HG03565 (cell line): ENCODE measurements at regions not wholly inside any gene's neighbourhood (a gene's known extent, or its start where the extent isn't known, plus 50 kb on each side); places are given as distances from the start of the nearest gene placed in this dataset.
"Not testable (repeated sequence)": the region's sequence is repeated elsewhere in the genome, so short reads cannot be mapped to it uniquely, and the experiment has no call there.

Experiments
- ATAC-seq: cut with Tn5 transposase; IDR thresholded peaks from one replicate; pipeline ENCODE4 v1.9.1; 2021; ENCODE audit warnings: mild to moderate bottlenecking, moderate library complexity; ENCODE audit not compliant: unreplicated experiment

DNA sequence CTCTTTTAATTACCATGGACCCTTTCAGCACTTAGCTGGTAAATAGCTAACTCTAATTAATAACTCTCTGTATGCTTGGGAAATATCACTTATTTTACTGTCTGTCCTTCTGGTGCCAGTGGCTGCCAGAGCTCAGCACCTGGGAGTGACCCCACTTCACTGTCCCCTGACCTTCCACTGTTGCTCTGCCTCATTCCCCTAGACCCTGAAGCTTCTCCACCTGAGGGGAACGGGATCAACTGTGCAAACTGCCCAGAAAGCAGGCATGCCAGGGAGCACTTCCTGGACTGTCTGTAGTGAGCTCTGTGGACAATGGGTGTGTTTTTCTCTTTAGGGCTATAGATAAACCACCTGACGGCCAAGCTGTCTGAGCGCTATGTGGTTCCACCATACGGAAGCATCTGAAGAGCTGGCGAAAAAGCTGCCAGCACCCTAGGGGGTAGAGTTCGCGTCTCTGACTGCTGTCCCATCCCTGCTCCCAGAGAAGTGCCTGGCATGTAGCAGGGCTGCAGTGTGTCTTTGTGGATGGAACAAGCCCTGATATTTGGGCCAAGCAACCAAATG lies 106.3 kb upstream of the FOXA2 start:
- ATAC-seq = no peak

DNA sequence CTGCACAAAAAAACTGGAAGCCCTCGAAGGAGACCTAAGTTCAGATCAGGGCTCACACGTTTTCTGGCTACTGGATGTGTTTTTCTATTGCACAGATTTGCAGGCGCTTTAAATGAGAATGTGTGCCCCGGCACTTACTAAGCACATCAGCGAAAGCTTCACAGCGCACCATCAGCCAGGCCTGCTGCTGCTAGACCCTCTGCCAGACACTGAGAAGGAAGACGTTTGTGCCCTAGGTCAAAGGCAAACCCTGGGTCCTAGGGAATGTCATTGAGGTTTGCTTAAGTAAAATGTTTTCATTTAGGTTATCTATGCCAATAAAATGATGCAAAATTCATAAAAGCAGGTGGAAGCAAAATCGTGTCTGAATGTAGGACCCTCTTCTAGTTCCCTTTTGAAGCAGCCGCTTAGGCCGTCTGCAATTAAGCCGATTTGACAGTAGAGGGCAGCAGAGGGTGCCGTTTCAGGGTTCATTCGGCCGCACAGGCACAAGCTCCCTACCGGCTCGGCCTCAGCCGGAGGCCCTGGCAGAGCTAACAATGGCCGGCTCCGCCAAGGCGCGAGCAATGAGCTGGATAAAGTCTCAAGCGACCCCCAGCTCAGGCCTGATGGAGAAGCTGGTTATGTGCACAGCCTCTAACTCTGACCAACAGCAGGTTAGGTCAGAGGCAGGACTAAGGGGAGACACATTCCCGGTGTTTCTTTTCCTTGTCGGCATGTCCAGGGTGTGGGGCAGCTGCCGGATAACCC lies 107.2 kb upstream of the FOXA2 start:
- ATAC-seq = peak; percentile 83

DNA sequence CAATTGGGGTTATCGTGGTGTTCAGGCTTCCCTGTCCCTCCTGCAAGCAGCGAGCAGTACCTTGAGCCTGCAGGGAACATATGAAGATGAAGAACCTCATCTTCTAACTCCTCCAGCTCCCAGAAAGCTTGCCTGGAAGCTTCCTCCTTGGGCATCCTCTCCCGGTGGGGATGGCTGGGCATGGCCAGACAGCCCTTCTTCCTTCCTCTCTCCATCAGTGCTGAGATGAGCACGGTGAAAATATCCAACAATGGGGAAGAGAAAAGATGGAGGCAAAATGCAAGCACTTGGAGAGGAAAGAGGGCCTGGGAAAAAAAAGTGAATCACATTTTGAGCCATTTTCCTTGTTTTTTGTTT lies 107.7 kb upstream of the FOXA2 start:
- no peak for ATAC-seq

- not testable (repeated sequence) for ATAC-seq
Observed at GRCh38 chr20:22692620-22693019, 108.2 kb upstream of the FOXA2 start.

DNA sequence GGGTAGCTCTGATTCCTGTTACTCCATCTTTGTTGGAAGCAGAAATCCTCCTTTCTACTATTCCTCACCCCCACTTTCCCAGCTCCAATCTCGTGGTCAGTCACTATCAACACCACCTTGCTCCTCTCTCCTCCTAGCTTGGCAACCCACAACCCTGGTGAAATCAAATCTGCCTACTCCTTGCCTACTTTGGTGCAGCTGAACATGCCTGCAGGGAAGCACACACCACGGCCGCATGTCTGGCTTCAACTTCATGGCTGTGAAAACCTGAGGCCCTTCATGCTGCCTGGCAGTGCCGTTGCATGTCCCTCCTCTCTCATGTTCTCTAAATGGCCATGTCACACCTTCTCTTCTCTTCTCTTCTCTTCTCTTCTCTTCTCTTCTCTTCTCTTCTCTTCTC lies 112.4 kb upstream of the FOXA2 start:
- no peak for ATAC-seq

- ATAC-seq = no peak
Observed at GRCh38 chr20:22698259-22698842, 114.0 kb upstream of the FOXA2 start.

- no peak for ATAC-seq
Observed at GRCh38 chr20:22699396-22699795, 115.0 kb upstream of the FOXA2 start.

- ATAC-seq = no peak
Observed at GRCh38 chr20:22700367-22700766, 116.0 kb upstream of the FOXA2 start.

DNA sequence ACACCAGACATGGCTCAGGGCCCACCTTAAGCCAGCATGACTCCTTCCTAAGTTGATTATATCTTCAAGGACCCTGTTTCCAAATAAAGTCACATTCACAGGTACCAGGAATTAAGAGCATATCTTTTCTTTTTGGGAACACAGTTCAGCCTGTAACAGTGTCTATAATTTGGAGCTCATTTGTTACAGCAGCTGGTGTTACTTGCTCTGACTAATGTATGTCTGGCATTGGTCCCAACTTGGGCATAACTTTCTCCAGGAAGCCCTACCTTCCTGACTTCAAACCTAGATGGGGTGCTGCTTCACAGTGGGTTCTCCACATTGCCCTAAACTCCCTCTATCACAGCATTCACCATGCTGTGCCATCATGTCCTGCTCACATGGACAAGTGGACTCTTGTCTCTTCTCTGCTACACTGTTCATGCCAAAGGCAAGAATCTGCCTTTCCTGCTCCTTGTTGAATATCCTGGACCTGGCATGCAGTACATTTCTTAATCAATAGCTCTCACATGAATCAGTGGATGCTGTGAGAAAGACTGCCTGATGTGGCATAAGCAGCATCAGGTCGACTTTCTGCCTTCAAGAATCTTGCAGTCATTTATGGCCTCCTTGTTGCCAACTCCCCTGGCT lies 117.4 kb upstream of the FOXA2 start:
- ATAC-seq = no peak

- ATAC-seq = no peak
Observed at GRCh38 chr20:22703843-22704242, 119.5 kb upstream of the FOXA2 start.

GRCh38 chr20:22711971-22712755 lies 127.8 kb upstream of the FOXA2 start:
- no peak for ATAC-seq

GRCh38 chr20:22716821-22717351 lies 132.5 kb upstream of the FOXA2 start:
- ATAC-seq = no peak

DNA sequence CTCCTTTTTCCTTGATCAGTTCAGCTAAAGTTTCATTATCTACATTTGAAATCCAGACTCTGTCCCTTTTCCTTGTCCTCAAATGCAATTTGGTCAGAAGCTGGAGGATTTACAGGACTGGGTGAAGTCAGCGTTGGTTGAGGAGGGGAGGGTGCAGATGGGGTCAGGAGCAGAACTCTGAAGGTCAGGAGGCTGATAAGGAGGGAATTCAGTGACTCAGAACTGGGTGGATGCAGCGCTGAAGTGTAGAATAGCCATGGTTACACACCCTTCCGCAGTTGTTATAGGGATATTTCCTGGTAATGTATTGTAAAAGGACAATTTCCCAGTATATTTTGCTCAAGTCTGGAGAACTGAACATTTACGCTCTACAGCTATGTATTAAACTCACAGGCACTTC lies 133.1 kb upstream of the FOXA2 start:
- ATAC-seq = no peak

DNA sequence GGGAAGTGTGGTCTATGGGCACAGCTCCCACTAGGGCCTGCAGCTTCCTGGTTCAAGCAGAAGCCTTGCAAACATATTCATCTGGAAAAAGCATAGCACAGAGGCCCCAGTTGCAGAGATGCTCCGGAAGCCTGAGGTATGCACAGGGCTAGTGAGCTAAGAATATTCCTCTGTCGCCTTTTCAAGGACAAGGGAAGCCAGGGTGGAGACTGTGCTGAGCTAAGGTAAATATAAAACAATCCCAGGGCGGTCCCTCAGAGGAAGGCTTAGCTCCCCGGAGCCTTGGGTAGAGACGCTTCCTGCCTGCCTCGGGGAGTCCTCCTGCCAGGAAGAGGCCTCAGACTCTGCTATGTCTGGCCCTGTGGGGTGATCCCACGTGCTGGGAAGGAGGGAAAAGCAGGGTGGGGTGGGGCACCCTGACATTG lies 134.8 kb upstream of the FOXA2 start:
- no peak for ATAC-seq

DNA sequence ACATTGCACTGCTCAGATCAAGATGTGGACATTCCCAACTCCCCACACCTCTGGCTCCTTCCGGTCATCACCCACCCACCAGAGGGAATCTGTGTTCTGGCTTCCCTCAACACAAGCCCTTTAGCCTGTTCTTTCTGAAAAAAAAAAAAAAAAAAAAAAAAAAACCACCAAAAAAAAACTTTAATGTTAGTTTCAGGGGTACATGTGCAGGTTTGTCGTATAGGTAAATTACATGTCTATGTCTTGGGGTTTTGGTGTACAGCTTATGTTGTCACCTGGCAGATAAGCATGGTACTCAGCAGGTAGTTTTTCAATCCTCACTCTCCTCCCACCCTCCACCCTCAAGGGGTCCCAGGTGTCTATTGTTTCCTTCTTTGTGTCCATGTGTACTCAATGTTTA lies 135.8 kb upstream of the FOXA2 start:
- no peak for ATAC-seq

- no peak for ATAC-seq
Observed at GRCh38 chr20:22722811-22723210, 138.4 kb upstream of the FOXA2 start.

DNA sequence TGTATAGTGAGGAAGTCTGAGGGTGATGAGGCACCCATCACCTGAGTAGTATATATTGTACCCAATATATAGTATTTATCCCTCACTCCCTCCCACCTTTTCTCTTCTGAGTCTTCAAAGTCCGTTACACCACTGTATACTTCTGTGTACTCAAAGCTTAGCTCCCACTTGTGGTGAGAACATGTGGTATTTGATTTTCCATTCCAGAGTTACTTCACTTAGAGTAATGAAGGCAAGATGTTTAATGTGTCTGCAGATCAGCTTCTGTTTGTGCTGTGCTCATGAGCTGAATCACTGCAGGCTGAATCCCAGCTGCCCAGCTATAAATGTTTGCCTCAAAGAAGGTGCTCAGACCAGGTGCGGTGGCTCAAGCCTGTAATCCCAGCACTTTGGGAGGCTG lies 139.3 kb upstream of the FOXA2 start:
- ATAC-seq = no peak

- ATAC-seq = no peak
Observed at GRCh38 chr20:22728146-22728745, 143.9 kb upstream of the FOXA2 start.

GRCh38 chr20:22729180-22729579 lies 144.8 kb upstream of the FOXA2 start:
- ATAC-seq = no peak

DNA sequence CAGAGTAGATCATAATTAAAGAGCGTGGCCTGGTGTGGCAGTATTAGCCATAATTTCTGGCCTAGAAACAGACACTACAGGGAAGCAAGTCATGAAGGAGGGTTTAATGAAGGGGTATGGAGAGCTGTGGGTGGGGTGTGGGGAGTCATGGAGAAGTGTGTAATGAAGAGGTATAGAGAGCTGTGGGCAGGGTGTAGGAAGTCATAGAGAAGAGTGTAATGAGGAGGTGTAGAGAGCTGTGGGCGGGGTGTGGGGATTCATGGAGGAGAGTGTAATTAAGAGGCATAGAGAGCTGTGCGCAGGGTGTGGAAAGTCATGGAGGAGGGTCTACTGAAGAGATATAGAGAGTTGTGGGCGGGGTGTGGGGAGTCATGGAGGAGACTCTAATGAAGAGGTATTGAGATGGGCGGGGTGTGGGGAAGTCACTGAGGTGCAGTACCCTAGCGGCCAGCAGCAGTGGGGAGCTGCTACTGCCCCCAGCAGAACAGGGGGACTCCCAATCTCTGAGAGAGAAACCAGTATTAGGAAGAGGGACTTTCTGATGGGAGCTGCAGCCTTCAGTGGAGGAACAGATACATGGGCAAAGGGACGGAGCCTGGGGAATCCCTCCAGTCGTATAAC lies 145.4 kb upstream of the FOXA2 start:
- no peak for ATAC-seq
